ENCODE measurements at regions not wholly inside any gene's neighbourhood (a gene's known extent, or its start where the extent isn't known, plus 50 kb on each side); places are given as distances from the start of the nearest gene placed in this dataset.

DNA sequence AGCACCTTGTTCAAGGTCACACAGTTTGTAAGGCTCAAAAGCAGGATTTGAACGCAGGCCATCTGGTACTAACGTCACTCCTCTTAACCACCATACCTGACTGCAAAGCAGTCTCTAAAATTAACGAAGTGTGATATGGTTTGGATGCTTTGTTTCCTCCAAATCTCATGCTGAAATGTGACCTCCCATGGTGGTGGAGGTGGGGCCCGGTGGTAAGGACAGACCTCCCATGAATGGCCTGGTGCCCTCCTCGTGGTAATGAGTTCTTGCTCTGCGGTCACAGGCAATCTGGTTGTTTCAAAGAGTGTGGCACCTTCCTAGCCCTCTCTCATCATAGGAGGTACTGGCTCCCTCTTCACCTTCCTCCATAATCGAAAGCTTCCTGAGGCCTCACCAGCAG, 102.2 kb upstream of the BCL2L14 start:
- TF ChIP-seq CTCF (conservative IDR thresholded peaks at IDR 0.05; ENCODE audit: low read depth, low read length) = no peak
- no peak for TF ChIP-seq EZH2 (IDR thresholded peaks at IDR 0.05; ENCODE audit: borderline replicate concordance, low read depth, low read length, poor library complexity, severe bottlenecking)

Measured in A673 (cell line).